ENCODE measurements at regions not wholly inside any gene's neighbourhood (a gene's known extent, or its start where the extent isn't known, plus 50 kb on each side); places are given as distances from the start of the nearest gene placed in this dataset.

DNA sequence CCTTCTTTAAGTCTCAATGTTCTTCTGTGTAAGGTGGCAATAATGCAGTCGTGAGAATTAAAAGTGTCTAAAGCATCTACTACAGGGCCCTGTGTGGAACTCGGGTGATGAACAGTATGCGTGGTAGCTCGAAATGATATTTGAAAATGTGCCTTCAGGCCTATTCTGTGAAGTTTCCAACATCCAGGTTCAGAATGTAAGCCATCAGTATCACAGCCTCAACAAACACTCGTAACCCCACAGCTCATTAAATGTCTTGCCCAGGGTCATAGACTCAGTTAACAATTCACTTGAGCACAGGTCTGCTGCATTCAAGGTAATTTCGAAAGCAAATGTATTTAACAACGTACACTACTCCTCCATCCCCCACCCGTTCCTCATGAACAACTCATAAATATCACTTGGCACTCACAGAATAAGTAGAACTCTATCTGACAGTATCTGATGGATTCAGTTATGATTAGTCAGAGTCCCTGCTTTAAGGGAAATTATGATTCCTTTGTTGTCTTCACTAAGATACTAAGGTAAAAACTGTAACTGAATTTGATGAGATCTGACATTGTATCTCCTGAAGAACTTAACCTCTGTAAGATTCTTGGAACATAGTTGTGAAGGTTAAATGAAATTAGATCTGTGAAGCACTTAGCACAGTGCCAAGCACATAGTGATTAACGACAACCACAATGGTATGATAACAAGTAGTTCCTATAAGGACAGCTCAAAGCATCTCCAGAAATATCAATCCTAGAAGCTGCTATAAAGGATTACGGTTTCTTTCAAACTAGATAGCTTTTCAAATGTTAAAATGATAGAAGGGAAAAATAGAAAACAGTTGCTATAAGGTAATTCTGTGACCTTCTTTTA, 642.3 kb downstream of the TBL1XR1 start:
- ATAC-seq (no peak), DNase-seq (no peak)

DNA sequence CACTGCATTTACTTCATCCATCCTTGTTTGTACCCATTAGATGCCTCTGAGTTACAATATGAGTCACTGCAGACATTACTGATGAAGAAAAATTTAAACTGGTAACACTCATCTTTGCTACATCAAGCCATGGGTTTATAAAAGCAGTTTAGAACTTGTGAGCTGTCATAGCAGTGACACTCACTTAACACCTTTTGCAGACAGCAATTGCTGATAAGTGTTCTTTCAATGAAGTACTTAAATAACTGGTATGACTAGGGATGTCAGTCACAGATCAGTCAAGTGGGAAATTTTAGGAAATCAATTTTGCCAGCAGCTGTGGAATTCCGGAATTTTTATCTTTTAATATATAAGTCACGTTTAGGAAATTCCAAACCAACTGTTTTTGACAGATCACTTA, 643.0 kb downstream of the TBL1XR1 start:
- ATAC-seq (no peak), DNase-seq (no peak)

DNA sequence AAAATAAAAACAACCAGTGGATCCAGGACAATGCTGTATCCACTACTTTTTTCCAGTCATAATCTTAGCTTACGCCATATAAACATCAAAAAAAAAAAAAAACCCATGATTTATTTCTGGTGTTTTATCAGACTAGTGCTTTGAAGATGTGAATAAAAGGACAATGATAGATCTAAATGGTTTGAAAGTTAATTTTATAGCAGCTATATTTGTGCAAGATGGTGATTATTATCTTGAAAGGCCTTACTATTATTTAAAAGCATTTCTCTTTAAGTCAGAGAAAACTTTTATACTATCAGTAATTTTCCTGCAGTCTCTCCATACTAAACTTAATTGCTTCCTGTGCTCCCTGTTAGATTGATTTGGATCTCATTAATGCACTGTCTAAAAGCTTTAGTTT, 670.3 kb downstream of the TBL1XR1 start:
- DNase-seq: no peak
- ATAC-seq: no peak

DNA sequence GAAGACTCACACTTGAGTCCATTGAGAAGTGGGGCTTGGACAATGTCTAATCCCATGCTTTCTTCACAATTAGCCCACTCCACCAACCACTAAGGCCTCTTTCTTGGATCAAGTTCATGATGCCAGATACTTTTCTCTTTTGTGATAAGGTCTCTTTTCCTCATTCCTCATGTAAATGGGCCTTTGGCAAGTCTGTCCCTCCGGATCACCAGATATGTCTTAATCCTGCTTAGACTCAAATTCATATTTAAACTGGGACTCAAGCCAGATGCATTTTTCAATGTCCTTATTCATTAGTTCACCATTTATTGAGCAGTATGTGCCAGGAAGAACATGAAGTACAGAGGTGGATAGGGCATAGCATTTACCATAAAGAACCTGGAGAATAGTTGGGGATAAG, 671.1 kb downstream of the TBL1XR1 start:
- ATAC-seq: no peak

DNA sequence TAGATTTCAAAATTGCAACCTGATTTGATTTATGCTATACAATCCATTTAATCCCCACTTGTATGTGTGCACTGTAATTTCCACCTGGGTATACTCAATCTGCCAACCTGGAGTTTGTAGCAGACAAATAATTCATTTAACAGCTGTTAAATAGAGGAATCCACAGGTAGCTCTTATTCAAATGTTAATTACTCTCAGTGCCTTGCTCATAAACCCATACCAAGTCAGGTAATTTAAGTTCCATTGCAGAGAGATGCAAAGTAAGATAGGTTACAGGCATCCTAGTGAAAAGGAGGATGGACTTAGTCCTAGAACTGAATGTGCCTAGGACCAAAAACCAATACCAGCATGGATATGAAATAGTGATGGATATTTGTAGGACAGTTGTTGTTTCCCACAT, 674.2 kb downstream of the TBL1XR1 start:
- ATAC-seq (no peak), DNase-seq (no peak)

More for the DNA sequence above, 671.1 kb downstream of the TBL1XR1 start:
- no peak for DNase-seq

DNA sequence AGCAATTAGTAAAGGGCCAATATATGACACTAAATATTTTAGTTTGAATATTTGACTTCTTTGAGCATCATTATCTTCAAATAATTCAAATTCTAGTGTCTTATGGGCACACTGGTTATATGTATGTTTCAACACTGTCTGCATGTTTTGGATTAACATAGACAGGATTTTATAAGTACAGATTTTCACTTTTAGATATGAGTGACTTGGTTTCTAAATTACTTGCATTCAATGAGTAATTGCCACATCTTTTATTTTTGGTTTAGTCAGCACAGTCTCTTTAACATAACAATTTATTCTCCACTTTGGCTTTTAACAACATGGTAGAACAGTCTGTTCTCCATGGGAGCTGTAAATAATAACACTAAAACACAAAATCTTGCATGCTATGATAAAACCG, 674.8 kb downstream of the TBL1XR1 start:
- DNase-seq (no peak), ATAC-seq (no peak)

DNA sequence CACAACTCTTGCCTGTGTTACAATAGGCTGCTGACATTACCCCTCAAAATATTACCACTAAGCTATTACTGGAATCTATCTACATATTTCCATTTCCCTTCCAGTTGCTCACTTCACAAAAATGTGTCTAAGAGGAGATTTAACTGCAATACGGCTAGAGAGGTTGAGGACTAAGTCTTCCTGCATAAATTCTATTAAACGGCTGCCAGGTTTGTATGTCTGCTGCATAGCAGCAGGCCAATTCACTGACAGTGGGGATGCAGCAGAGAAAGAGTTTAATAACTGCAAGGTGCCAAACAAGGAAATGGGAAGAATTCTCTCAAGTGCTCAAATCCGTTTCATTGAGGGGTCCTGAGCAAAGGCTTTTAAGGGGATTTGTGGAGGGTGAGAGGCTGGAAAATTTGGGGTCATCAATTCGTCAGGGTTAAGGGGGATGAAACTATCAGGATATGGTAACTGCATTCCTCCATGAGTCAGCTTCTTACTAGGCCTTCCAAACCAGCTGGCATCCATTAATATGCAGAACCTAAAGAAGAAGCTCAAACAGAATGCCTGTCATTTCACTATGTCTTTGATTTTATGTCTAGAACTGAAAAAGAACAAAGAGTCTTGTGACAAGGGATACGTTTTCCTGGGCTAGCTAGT, 675.6 kb downstream of the TBL1XR1 start:
- DNase-seq: no peak
- ATAC-seq: no peak

DNA sequence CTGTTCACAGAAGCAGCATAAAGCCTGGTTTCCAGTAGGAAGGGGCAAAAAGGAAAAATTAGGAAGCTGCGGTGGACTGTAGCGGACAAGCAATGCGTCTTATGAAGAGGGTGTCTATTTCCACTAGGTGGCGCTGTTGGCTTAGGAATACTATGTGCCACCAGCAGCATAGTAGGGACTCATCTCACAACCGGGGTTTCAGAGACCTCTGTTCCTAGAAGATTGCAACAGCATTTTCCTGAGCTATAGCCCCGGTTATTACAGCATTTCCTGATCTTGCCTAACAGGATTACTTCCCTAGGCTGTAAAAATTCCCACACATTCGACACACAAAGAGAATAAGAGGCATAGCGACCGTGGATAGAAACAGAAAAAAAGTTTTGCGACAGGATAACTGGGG, 683.0 kb downstream of the TBL1XR1 start:
- DNase-seq (peak; percentile 16), ATAC-seq (no peak)

DNA sequence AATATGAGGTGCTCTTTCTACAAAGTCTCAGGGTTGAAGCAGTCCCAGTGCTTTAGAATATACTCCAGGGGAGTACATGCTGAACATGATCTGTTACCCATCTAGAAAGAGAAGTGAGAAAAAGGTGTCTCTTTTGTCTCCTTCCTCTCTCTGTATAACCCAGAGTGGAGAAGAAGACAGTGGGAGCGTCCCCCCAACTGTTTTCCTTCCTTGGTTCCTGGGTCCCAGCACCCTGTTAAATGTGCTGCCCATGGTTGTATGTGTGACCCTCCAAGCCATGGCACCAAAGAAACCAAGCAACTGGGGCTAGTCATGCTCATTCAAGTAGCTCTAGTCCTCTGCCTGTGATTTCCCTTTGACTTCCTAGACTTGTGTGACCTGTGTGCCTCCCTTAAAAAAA, 683.7 kb downstream of the TBL1XR1 start:
- DNase-seq: peak; percentile 32
- no peak for ATAC-seq

DNA sequence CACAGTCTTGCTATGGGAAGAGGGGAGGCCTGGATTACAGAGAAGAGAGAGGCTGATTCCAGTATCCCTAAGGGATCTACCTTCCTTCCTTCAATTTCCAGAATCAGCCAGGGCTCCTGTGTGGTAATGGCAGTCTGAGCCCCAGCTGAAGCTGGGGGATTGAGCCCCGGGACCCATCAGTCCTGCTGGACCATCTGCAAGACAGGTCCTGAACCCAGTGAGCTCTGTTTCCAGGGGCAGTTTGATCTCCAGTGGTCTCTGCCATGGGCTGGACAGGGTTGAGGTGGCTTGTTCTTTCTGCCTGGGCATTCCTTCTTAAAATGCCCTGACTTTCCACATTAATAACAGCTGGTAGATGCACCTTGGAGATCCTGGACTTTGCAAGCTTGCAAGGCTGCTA, 685.2 kb downstream of the TBL1XR1 start:
- DNase-seq: no peak
- ATAC-seq: no peak

DNA sequence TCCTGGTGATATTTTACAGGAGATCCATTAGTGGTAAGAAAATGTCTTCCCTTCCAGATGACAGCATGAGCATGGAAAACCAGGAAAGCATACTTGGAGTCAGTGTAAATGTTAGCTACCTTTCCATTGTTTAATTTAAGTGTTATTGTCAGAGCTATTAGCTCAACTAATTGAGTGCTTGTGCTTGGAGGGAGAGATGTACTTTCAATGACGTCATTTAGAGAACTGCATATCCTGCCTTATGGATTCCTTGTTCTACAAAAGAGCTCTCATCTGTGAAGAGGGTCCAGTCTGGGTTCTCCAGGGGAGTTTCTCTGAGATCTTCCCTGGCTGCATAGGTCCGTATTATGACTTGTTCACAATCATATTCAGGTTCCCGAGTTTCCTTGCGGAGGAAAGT, 687.2 kb downstream of the TBL1XR1 start:
- ATAC-seq: no peak
- DNase-seq: no peak

DNA sequence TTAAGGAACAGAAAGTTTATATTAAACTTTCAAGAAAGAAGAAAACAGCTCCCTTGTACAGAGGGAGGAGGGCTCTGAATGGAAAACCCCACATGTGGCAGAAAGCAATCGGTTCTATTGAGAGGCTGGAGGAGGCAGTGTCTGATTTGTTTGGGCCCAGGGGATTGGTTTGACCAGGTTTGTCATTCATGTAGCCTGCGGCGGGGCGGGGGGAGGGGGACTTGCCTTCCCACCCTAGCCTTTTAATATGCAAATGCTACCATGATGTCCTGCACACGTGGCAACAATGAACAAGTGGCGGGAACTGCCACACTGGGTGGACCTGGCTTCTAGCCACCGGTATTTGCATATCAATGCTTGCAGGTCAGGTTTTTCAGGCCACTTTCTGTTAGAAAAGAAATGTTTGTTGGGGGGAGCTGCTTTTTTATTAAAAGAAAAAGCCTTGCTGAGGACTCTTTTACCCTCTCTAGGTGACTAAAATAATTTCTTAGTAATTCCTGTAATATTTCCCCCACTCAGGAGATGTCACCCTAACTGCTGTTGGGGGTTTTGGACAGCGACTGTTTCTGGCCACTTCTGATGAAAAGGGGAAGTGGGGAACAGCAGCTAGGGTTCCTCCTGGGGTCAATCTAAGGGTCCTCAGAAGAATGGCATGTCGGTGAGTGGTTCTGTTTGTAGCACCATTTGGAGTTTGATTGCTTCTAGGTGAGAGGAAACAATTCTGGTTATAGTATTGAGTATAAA, 691.2 kb downstream of the TBL1XR1 start:
- ATAC-seq (no peak), DNase-seq (no peak)

DNA sequence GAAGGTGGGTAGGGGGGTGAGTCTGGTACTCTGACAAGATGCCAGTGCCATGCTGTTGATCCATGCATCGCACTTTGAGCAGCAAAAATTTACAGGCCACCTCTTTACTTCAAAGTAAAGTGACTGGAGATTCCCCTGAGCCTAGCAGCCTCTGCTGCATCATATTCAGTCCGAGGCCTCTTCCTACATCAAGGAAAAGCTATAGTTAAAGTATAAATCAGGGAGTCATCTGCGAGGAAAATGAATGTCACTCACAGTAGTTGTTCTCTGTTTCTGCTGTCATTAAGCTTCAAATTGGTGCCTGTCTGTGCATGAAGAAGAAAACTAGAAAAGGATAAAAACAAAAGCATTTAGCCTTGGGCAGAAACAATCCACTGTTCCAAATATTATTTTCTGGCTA, 706.2 kb downstream of the TBL1XR1 start:
- no peak for DNase-seq
- ATAC-seq: no peak

DNA sequence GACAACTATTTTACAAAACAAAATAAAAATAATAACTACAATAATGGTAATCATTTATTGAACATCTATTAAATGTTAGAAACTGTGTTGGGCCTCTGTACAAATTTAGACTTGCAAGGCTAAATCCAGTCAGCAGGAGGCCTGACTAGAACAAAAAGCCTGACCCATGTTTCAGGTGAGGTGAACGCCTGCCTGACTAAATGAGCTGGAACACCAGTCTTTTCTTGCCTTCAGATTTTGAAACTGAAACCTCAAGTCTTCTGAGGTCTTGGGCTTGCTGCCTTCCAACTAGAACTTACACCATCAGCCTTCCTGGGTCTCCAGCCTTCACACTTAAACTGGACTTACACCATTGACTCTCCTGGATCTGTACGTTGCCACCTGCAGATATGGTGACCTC, 706.9 kb downstream of the TBL1XR1 start:
- DNase-seq (no peak), ATAC-seq (no peak)

DNA sequence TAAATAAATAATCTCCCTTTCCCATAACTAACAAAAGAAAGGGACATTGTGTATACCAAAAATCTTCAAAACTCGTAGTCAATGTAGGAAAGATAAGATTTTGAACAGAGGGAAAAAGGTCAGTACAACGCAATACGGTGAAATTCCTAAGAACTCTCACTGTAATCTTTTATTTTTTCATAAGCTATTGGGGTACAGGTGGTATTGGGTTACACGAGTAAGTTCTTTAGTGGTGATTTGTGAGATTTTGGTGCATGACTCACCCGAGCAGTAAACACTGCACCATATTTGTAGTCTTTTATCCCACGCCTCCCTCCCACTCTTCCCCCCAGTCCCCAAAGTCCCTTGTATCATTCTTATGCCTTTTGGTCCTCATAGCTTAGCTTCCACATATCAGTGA, 718.0 kb downstream of the TBL1XR1 start:
- ATAC-seq (no peak), DNase-seq (no peak)

DNA sequence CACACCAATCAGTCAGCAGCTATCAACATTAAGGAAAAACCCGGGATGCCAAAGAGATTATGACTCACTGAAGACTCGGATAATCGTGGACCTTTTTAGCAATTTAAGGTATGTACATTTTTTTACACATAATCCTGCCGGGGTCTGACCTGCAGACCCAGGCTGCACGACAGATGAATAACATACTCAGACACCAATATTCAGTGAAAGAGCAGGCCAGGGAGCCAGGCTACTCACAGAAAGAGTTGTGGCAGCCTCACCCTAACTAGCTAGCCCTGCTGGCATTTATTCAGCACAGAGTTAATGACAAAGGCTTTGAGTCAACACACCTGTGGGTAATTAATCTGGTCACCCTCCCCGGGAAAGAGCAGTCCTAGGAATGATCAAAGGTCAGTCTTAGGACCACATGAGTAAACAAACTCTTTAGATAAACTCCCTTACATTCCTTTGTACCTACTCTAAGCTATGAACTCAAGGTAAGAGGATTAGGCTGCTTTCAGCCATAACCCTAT, 727.5 kb downstream of the TBL1XR1 start:
- no peak for DNase-seq
- ATAC-seq: no peak

DNA sequence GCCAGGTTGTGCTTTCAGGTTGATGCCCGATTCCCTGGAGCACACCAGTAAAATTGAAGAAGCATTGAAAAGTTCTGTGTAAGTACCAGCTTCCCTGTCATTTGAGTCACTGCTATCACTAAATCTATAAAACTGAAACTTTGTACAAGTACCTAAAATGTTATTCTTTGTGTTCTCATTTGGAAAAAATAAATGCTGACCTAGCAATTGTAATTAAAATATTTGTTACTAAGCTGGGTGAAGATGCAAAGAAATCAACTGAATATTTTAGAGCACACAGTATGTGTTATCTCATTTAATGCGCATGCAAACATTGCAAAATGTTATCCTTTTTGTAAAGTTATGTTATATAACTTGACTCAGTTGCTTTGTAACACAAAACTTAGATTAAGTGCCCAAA, 733.7 kb downstream of the TBL1XR1 start:
- ATAC-seq (no peak), DNase-seq (no peak)

DNA sequence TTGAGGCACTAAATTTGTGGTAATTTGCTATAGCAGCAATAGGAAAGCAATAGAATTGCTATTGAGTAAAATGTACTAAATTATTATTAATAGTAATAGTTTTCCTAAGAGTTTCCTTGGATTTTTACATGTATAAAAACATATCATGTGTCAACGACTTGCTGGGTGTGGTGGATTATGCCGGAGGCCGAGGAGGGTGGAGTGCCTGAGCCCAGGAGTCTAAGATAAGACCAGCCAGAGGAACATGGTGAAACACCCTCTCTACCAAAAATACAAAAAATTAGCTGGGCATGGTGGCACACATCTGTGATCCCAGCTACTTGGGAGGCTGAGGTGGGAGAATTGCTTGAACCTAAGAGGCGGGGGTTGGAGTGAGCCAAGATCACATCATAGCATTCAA, 749.9 kb downstream of the TBL1XR1 start:
- ATAC-seq (no peak), DNase-seq (no peak)

DNA sequence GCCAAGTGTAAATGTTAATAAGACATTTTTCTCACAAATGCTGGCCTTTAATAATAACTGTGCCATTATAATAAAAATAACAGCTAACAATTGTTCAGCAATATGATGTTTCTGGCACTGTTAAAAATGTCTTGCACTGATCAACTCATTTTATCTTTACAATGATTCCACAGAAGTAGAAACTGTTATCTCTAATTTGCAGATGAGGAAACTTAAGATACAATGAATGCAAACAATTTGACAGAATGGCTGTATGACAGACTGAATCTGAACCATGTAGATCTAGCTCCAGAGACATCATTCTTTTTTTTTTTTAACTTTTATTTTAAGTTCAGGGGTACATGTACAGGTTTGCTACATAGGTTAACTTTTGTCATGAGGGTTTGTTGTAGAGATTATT, 755.0 kb downstream of the TBL1XR1 start:
- ATAC-seq: no peak
- DNase-seq: no peak

DNA sequence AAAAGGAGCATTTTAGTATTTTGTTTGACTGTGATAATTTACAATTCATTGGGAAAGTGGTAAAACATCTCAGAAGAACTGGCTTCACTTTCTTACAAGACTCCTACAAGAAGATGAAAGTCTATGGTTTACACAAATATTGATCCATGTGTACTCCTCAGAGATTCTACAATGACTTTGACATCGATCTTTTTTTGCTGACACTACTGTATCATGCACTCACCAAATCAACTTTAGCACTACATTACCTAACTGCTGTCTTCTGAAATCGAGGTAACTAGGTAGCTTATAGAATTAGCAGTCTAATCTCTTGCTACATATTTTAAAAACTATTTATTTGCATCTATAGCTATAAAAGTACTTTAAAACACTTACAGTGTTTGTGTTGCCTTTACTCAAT, 757.6 kb downstream of the TBL1XR1 start:
- ATAC-seq (no peak), DNase-seq (no peak)

DNA sequence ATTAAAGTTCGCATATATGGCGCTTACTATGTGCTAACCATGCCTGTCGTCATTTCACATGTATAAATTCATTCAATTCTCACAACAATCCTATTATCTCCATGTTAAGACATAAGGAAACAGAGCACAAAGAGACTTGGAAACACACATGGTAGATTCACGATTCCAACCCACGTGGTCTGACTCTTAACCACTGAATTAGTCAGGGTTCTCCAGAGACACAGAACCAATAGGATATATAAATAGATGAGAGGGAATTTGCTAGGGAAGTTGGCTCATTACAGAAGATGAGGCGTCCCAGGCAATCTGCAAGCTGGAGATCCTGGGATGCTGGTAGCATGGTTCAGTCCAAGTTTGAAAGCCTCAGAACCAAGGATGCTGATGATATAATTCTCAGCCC, 765.3 kb downstream of the TBL1XR1 start:
- no peak for DNase-seq
- ATAC-seq: no peak

DNA sequence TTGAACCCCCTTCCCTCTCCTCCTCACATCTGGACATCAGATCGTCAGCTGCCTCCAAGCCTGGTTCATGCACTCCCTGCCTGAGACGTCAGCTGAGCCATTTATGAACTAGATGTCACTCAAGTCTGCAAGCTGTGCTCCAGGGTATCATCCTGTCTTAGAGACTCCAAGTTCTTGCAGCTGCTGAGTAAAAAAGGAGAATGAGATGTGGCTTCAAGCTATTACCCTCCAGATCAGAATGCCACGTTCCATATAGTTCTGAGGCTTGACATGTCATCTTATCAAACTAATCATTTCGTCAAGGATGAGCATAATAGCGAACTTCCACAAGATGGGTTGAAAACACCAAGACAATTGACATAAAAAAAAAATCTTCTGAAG, 766.3 kb downstream of the TBL1XR1 start:
- no peak for DNase-seq
- ATAC-seq: no peak
